ENCODE measurements at regions not wholly inside any gene's neighbourhood (a gene's known extent, or its start where the extent isn't known, plus 50 kb on each side); places are given as distances from the start of the nearest gene placed in this dataset.
"Not testable (repeated sequence)": the region's sequence is repeated elsewhere in the genome, so short reads cannot be mapped to it uniquely, and the experiment has no call there.

GRCh38 chr7:110522061-110522760, 568.7 kb upstream of the LRRN3 start:
- WGBS, result 56% methylated on average over 5 of the region's 5 CpGs
- DNase-seq (no peak), ATAC-seq (peak in 1 of 2 donors; percentile 28)
- H3K4me1 ChIP-seq (ENCODE audit: control insufficient read depth, insufficient read depth, low read length), result no peaks in the 10 kb centered on the region
- intact Hi-C loops (cut with DNase I), result no loop called here
- H3K4me3 ChIP-seq (ENCODE audit: low read length), result no peak overlapping the region
- no peaks in the 10 kb centered on the region for H3K27me3 ChIP-seq (ENCODE audit: control insufficient read depth, insufficient read depth)
- no peaks in the 10 kb centered on the region for H3K9me3 ChIP-seq (ENCODE audit: control insufficient read depth, low read length)
- H3K27ac ChIP-seq (ENCODE audit: low read length), result no peak overlapping the region

GRCh38 chr7:110522761-110523200, 568.1 kb upstream of the LRRN3 start:
- ATAC-seq, result no peak
- intact Hi-C loops (cut with DNase I), result no loop called here

DNA sequence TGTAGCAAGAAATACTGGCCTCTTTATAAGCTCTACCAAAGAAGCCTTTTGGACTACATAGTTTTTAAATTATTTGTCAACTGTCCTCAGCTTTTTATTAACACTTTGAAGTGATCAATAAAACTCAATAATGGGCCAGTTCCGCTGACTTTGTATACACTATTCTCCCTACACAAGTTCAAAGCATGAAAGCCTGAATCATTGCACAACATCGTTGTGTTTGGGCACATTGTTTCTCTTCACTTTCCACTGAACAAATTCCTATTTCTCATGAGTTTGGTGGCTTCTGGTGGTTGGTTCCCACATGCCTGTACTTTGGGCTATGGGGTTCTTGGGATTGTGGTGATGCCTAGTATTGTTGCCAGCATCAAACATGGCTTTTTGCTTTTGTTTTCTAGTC, 561.8 kb upstream of the LRRN3 start:
- H3K27me3 ChIP-seq (ENCODE audit: control insufficient read depth, insufficient read depth), result no peaks in the 10 kb centered on the region
- no peak overlapping the region for H3K4me3 ChIP-seq (ENCODE audit: low read length)
- DNase-seq (no peak), ATAC-seq (no peak)
- no peak overlapping the region for H3K27ac ChIP-seq (ENCODE audit: low read length)
- intact Hi-C loops (cut with DNase I), result no loop called here
- H3K9me3 ChIP-seq (ENCODE audit: control insufficient read depth, low read length), result no peaks in the 10 kb centered on the region
- H3K4me1 ChIP-seq (ENCODE audit: control insufficient read depth, insufficient read depth, low read length), result no peaks in the 10 kb centered on the region
- 90% methylated on average over 2 of the region's 2 CpGs for WGBS

More at GRCh38 chr7:110522761-110523200, 568.1 kb upstream of the LRRN3 start:
- Histone ChIP-seq H3K4me1 (ENCODE audit: control insufficient read depth, insufficient read depth, low read length) (no peaks in the 10 kb centered on the region), H3K4me3 (ENCODE audit: low read length) (no peak overlapping the region), H3K9me3 (ENCODE audit: control insufficient read depth, low read length) (no peaks in the 10 kb centered on the region), H3K27ac (ENCODE audit: low read length) (peak overlapping the region; percentile 40), H3K27me3 (ENCODE audit: control insufficient read depth, insufficient read depth) (no peaks in the 10 kb centered on the region)
- DNase-seq, result no peak
- WGBS, result 55% methylated on average over 3 of the region's 3 CpGs

DNA sequence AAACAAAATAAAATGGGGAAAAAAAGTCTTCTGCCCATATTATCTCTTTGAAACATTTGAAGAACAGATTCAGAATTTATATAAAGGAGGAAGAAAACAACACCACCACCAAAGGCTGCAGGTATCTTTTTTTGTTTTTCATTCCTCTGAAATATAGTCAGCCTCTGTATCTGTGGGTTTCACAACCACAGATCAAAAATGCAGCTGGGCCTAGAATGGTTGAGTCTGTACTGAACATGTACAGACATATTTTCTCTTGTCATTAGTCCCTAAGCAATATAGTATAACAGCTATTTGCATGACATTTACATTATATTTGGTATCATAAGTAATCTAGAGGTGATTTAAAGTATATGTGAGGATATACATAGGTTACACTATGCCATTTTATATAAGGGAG, 559.7 kb upstream of the LRRN3 start:
- H3K27me3 ChIP-seq (ENCODE audit: control insufficient read depth, insufficient read depth), result no peaks in the 10 kb centered on the region
- peaks cover 2% of the 10 kb centered on the region for H3K4me1 ChIP-seq (ENCODE audit: control insufficient read depth, insufficient read depth, low read length)
- no peak for ATAC-seq
- H3K4me3 ChIP-seq (ENCODE audit: low read length), result no peak overlapping the region
- H3K9me3 ChIP-seq (ENCODE audit: control insufficient read depth, low read length), result no peaks in the 10 kb centered on the region
- intact Hi-C loops (cut with DNase I), result no loop called here
- no peak for DNase-seq
- no peak overlapping the region for H3K27ac ChIP-seq (ENCODE audit: low read length)

GRCh38 chr7:110534241-110534931, 556.5 kb upstream of the LRRN3 start:
- ATAC-seq (peak; percentile 67 to 85), DNase-seq (peak in 2 of 3 donors; percentile 29 to 67)
- H3K27me3 ChIP-seq (ENCODE audit: control insufficient read depth, insufficient read depth), result no peaks in the 10 kb centered on the region
- H3K9me3 ChIP-seq (ENCODE audit: control insufficient read depth, low read length), result no peaks in the 10 kb centered on the region
- intact Hi-C loops (cut with DNase I), result no loop called here
- peak overlapping the region; percentile 36 for H3K27ac ChIP-seq (ENCODE audit: low read length)
- H3K4me3 ChIP-seq (ENCODE audit: low read length), result no peak overlapping the region
- H3K4me1 ChIP-seq (ENCODE audit: control insufficient read depth, insufficient read depth, low read length), result peaks cover 2% of the 10 kb centered on the region
- WGBS, result 45% methylated on average over 7 of the region's 7 CpGs

- H3K27ac ChIP-seq (ENCODE audit: low read length), result no peak overlapping the region
- H3K9me3 ChIP-seq (ENCODE audit: control insufficient read depth, low read length), result no peaks in the 10 kb centered on the region
- no peaks in the 10 kb centered on the region for H3K27me3 ChIP-seq (ENCODE audit: control insufficient read depth, insufficient read depth)
- DNase-seq, result no peak
- H3K4me1 ChIP-seq (ENCODE audit: control insufficient read depth, insufficient read depth, low read length), result peaks cover 2% of the 10 kb centered on the region
- intact Hi-C loops (cut with DNase I), result no loop called here
- no peak for ATAC-seq
- H3K4me3 ChIP-seq (ENCODE audit: low read length), result no peak overlapping the region
These were observed 551.7 kb upstream of the LRRN3 start for GRCh38 chr7:110539216-110539615.

DNA sequence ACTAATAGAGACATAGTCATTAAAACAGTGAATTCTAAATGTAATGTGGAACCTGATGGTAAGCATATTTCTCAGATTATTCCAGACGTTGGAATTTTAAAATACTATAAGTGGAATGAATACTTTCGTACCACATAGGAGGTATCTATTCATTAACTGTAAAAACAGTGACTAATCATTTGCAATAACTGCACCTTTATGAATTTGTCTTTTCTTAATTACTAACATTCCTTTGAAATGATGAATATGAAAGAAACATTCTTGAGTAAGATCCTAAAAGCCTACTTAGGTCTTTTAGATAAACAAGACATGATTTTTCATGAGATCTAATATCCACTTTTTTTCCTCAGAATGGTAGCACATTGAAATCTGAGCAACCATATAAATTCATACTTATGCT, 549.0 kb upstream of the LRRN3 start:
- Histone ChIP-seq H3K27ac (ENCODE audit: low read length) (no peak overlapping the region), H3K4me1 (ENCODE audit: control insufficient read depth, insufficient read depth, low read length) (no peaks in the 10 kb centered on the region), H3K9me3 (ENCODE audit: control insufficient read depth, low read length) (no peaks in the 10 kb centered on the region), H3K4me3 (ENCODE audit: low read length) (no peak overlapping the region), H3K27me3 (ENCODE audit: control insufficient read depth, insufficient read depth) (no peaks in the 10 kb centered on the region)
- ATAC-seq (no peak), DNase-seq (no peak)
- 78% methylated on average over 2 of the region's 2 CpGs for WGBS
- intact Hi-C loops (cut with DNase I), result no loop called here

- ATAC-seq (no peak), DNase-seq (no peak)
- Histone ChIP-seq H3K9me3 (ENCODE audit: control insufficient read depth, low read length) (no peaks in the 10 kb centered on the region), H3K4me3 (ENCODE audit: low read length) (no peak overlapping the region), H3K27me3 (ENCODE audit: control insufficient read depth, insufficient read depth) (no peaks in the 10 kb centered on the region), H3K4me1 (ENCODE audit: control insufficient read depth, insufficient read depth, low read length) (no peaks in the 10 kb centered on the region), H3K27ac (ENCODE audit: low read length) (no peak overlapping the region)
- intact Hi-C loops (cut with DNase I), result no loop called here
- 73% methylated on average over 1 of the region's 1 CpG for WGBS
These were observed 546.7 kb upstream of the LRRN3 start for GRCh38 chr7:110544194-110544593.

GRCh38 chr7:110548372-110548771, 542.6 kb upstream of the LRRN3 start:
- no peak for ATAC-seq
- intact Hi-C loops (cut with DNase I), result no loop called here

GRCh38 chr7:110557136-110557535, 533.8 kb upstream of the LRRN3 start:
- peaks cover 2% of the 10 kb centered on the region for H3K9me3 ChIP-seq (ENCODE audit: control insufficient read depth, low read length)
- no peaks in the 10 kb centered on the region for H3K27me3 ChIP-seq (ENCODE audit: control insufficient read depth, insufficient read depth)
- DNase-seq (no peak), ATAC-seq (no peak)
- intact Hi-C loops (cut with DNase I), result loop anchor here in 1 of 4 donors (10.0 kb wide), 1 partner anchor 52 kb away; no protein-coding TSS in a partner anchor
- H3K4me1 ChIP-seq (ENCODE audit: control insufficient read depth, insufficient read depth, low read length), result no peaks in the 10 kb centered on the region
- no peak overlapping the region for H3K27ac ChIP-seq (ENCODE audit: low read length)
- H3K4me3 ChIP-seq (ENCODE audit: low read length), result no peak overlapping the region
- 76% methylated on average over 2 of the region's 2 CpGs for WGBS

More at GRCh38 chr7:110548372-110548771, 542.6 kb upstream of the LRRN3 start:
- H3K9me3 ChIP-seq (ENCODE audit: control insufficient read depth, low read length), result peaks cover 3% of the 10 kb centered on the region
- H3K4me3 ChIP-seq (ENCODE audit: low read length), result no peak overlapping the region
- H3K27ac ChIP-seq (ENCODE audit: low read length), result no peak overlapping the region
- DNase-seq, result no peak
- no peaks in the 10 kb centered on the region for H3K27me3 ChIP-seq (ENCODE audit: control insufficient read depth, insufficient read depth)
- no peaks in the 10 kb centered on the region for H3K4me1 ChIP-seq (ENCODE audit: control insufficient read depth, insufficient read depth, low read length)

- H3K4me1 ChIP-seq (ENCODE audit: control insufficient read depth, insufficient read depth, low read length); H3K4me3 ChIP-seq (ENCODE audit: low read length); H3K27ac ChIP-seq (ENCODE audit: low read length); ATAC-seq; H3K9me3 ChIP-seq (ENCODE audit: control insufficient read depth, low read length); intact Hi-C loops (cut with DNase I); DNase-seq; H3K27me3 ChIP-seq (ENCODE audit: control insufficient read depth, insufficient read depth): not testable (repeated sequence)
- 92% methylated on average over 15 of the region's 18 CpGs for WGBS
These were observed 527.6 kb upstream of the LRRN3 start for GRCh38 chr7:110563286-110563685.
